Activated effector memory CD4-positive, alpha-beta T cell treated with Interleukin-2 at 50 U/mL for 16 hours (primary cell): ENCODE measurements at regions not wholly inside any gene's neighbourhood (a gene's known extent, or its start where the extent isn't known, plus 50 kb on each side); places are given as distances from the start of the nearest gene placed in this dataset.
"Not testable (repeated sequence)": the region's sequence is repeated elsewhere in the genome, so short reads cannot be mapped to it uniquely, and the experiment has no call there.

Source experiments
- DNase-seq: peaks from one replicate; pipeline ENCODE4 v3.0.0-alpha.2; 2020

GRCh38 chr6:140542863-140543262 lies 1168.4 kb upstream of the CITED2 start:
- no peak for DNase-seq

- no peak for DNase-seq
Observed at GRCh38 chr6:140541288-140541687, 1166.8 kb upstream of the CITED2 start.

GRCh38 chr6:140540743-140541142 lies 1166.3 kb upstream of the CITED2 start:
- no peak for DNase-seq

- DNase-seq = no peak
Observed at GRCh38 chr6:140538926-140539325, 1164.5 kb upstream of the CITED2 start.

GRCh38 chr6:140537834-140538705 lies 1163.6 kb upstream of the CITED2 start:
- no peak for DNase-seq

GRCh38 chr6:140537211-140537610 lies 1162.8 kb upstream of the CITED2 start:
- no peak for DNase-seq

- DNase-seq = no peak
Observed at GRCh38 chr6:140535511-140535910, 1161.1 kb upstream of the CITED2 start.

GRCh38 chr6:140533526-140533925 lies 1159.1 kb upstream of the CITED2 start:
- DNase-seq = no peak

- no peak for DNase-seq
Observed at GRCh38 chr6:140504776-140505175, 1130.3 kb upstream of the CITED2 start.

- no peak for DNase-seq
Observed at GRCh38 chr6:140500849-140501248, 1126.4 kb upstream of the CITED2 start.

GRCh38 chr6:140499607-140500006 lies 1125.2 kb upstream of the CITED2 start:
- DNase-seq = no peak

GRCh38 chr6:140494321-140495108 lies 1120.1 kb upstream of the CITED2 start:
- no peak for DNase-seq

GRCh38 chr6:140493470-140493869 lies 1119.0 kb upstream of the CITED2 start:
- not testable (repeated sequence) for DNase-seq

- DNase-seq = no peak
Observed at GRCh38 chr6:140490081-140490480, 1115.6 kb upstream of the CITED2 start.

GRCh38 chr6:140487586-140487985 lies 1113.1 kb upstream of the CITED2 start:
- no peak for DNase-seq

- DNase-seq = no peak
Observed at GRCh38 chr6:140486450-140487361, 1112.3 kb upstream of the CITED2 start.

GRCh38 chr6:140485740-140486449 lies 1111.4 kb upstream of the CITED2 start:
- DNase-seq = no peak

GRCh38 chr6:140480852-140481251 lies 1106.4 kb upstream of the CITED2 start:
- DNase-seq = no peak

GRCh38 chr6:140478631-140479030 lies 1104.2 kb upstream of the CITED2 start:
- no peak for DNase-seq

- DNase-seq = no peak
Observed at GRCh38 chr6:140475086-140475485, 1100.6 kb upstream of the CITED2 start.

- DNase-seq = no peak
Observed at GRCh38 chr6:140464720-140465119, 1090.3 kb upstream of the CITED2 start.

GRCh38 chr6:140463312-140463710 lies 1088.9 kb upstream of the CITED2 start:
- DNase-seq = no peak
